Loucy (cell line): ENCODE measurements at regions not wholly inside any gene's neighbourhood (a gene's known extent, or its start where the extent isn't known, plus 50 kb on each side); places are given as distances from the start of the nearest gene placed in this dataset.

ENCODE experiments used
- CTCF ChIP-seq: fragments of 200-600 bp; sonication (generic); conservative IDR thresholded peaks from 2 replicates; pipeline ENCODE4 v1.5.1; 2014; ENCODE audit warnings: mild to moderate bottlenecking, antibody characterized with exemption, low read length
- EZH2phosphoT487 ChIP-seq: fragments of 200-600 bp; IDR thresholded peaks from 2 replicates; pipeline ENCODE4 v1.6.1; 2018; ENCODE audit warnings: antibody characterized with exemption, mild to moderate bottlenecking, moderate library complexity, borderline replicate concordance

- no peak for TF ChIP-seq CTCF
- TF ChIP-seq EZH2phosphoT487, result no peak
Observed at GRCh38 chr7:10312942-10313341, 660.7 kb upstream of the PHF14 start.
